ENCODE measurements at regions not wholly inside any gene's neighbourhood (a gene's known extent, or its start where the extent isn't known, plus 50 kb on each side); places are given as distances from the start of the nearest gene placed in this dataset.

DNA sequence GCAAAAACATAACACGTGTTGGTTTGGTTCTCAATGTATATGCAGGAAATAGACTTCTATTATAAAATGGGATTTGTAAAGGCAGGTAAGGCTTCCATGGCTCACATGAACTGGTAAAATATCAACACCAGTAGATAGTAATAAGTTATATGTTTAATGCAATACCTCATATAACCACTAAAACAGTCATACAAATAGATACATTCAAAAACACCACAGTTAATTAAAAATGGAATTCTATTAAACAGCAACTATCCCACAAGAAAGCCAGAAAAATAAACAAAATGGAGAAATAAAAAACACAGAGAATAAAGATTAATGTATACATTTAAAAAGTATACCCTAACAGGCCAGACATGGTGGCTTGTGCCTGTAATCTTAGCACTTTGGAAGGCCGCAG, 243.8 kb upstream of the LRATD1 start:
- H3K4me1 ChIP-seq (ENCODE audit: control insufficient read depth, extremely low read depth, insufficient read depth, low read length): no peaks in the 10 kb centered on the region
- H3K9ac ChIP-seq (replicated peaks; ENCODE audit: extremely low read depth, insufficient read depth, low read length): no peak overlapping the region
- H3K79me2 ChIP-seq (ENCODE audit: control insufficient read depth, insufficient read depth, low read length): no peaks in the 10 kb centered on the region
- no peaks in the 10 kb centered on the region for H3K27me3 ChIP-seq (ENCODE audit: control insufficient read depth in 2 of 2, insufficient read depth in 2 of 2, low read length in 2 of 2)
- TF ChIP-seq FOS (IDR thresholded peaks at IDR 0.05; ENCODE audit: borderline replicate concordance, insufficient read depth, low read length): no peak
- no peak for TF ChIP-seq EZH2 (IDR thresholded peaks at IDR 0.05; ENCODE audit: borderline replicate concordance, low read depth, low read length, severe bottlenecking)
- no peak for TF ChIP-seq MYC (IDR thresholded peaks at IDR 0.05; ENCODE audit: low read depth, low read length)
- TF ChIP-seq POLR2A (IDR thresholded peaks at IDR 0.05; ENCODE audit: low read depth, low read length): no peak
- TF ChIP-seq GATA2 (IDR thresholded peaks at IDR 0.05; ENCODE audit: insufficient read depth, insufficient read length, low read depth, low read length): no peak
- no peak for TF ChIP-seq JUN (IDR thresholded peaks at IDR 0.05; ENCODE audit: borderline replicate concordance, insufficient read depth, insufficient read length, low read depth)
- TF ChIP-seq, protein P1, sequence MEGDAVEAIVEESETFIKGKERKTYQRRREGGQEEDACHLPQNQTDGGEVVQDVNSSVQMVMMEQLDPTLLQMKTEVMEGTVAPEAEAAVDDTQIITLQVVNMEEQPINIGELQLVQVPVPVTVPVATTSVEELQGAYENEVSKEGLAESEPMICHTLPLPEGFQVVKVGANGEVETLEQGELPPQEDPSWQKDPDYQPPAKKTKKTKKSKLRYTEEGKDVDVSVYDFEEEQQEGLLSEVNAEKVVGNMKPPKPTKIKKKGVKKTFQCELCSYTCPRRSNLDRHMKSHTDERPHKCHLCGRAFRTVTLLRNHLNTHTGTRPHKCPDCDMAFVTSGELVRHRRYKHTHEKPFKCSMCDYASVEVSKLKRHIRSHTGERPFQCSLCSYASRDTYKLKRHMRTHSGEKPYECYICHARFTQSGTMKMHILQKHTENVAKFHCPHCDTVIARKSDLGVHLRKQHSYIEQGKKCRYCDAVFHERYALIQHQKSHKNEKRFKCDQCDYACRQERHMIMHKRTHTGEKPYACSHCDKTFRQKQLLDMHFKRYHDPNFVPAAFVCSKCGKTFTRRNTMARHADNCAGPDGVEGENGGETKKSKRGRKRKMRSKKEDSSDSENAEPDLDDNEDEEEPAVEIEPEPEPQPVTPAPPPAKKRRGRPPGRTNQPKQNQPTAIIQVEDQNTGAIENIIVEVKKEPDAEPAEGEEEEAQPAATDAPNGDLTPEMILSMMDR (IDR thresholded peaks at IDR 0.05; ENCODE audit: extremely low read depth in 1 of 2, insufficient read depth in 1 of 2, low read depth in 1 of 2, low read length in 2 of 2): no peak
- TF ChIP-seq POLR2AphosphoS5 (IDR thresholded peaks at IDR 0.05; ENCODE audit: insufficient read depth, low read depth, low read length): no peak
- TF ChIP-seq, protein P2, sequence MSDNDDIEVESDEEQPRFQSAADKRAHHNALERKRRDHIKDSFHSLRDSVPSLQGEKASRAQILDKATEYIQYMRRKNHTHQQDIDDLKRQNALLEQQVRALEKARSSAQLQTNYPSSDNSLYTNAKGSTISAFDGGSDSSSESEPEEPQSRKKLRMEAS (IDR thresholded peaks at IDR 0.05; ENCODE audit: insufficient read depth, insufficient read length): no peak
- no peak overlapping the region for H2AFZ ChIP-seq (ENCODE audit: low read depth, low read length)
- no peak for FAIRE-seq
- ChIA-PET CTCF (no interaction called here), POLR2A (no interaction called here)
- no peak for DNase-seq (ENCODE audit: low read depth, low spot score)
- dilution Hi-C loops (cut with MboI; ENCODE audit: extremely low pct_ligation_motif_present, low sequenced_read_pairs) (no loop called here), intact Hi-C loops (cut with micrococcal nuclease) (no loop called here)
- H3K4me3 ChIP-seq (replicated peaks in 1 of 3; ENCODE audit: insufficient read depth in 1 of 3, low read depth in 1 of 3, low read length in 3 of 3): no peak overlapping the region
- BruUV-seq (replicated peaks): no TSS peak
- no peak overlapping the region for H3K27ac ChIP-seq (ENCODE audit: insufficient read depth, low read depth, low read length)
- no peaks in the 10 kb centered on the region for H3K9me1 ChIP-seq (replicated peaks; ENCODE audit: control insufficient read depth, extremely low read depth, insufficient read depth, low read length)
- no peaks in the 10 kb centered on the region for H4K20me1 ChIP-seq (replicated peaks; ENCODE audit: control insufficient read depth, extremely low read depth, insufficient read depth, low read length)
- no peaks in the 10 kb centered on the region for H3K9me3 ChIP-seq (replicated peaks; ENCODE audit: control insufficient read depth, insufficient read depth, low read length)
- no peaks in the 10 kb centered on the region for H3K36me3 ChIP-seq (ENCODE audit: control insufficient read depth in 2 of 2, extremely low read depth in 1 of 2, insufficient read depth in 2 of 2, low read length in 2 of 2)
- H3K4me2 ChIP-seq (ENCODE audit: insufficient read depth, low read length): no peak overlapping the region

Measured in endothelial cell of umbilical vein (primary cell).